ENCODE measurements at regions not wholly inside any gene's neighbourhood (a gene's known extent, or its start where the extent isn't known, plus 50 kb on each side); places are given as distances from the start of the nearest gene placed in this dataset.

GRCh38 chr7:13524076-13524475 lies 465.4 kb downstream of the ETV1 start:
- DNase-seq (ENCODE audit: low read depth), result no peak
- H3K4me3 ChIP-seq (ENCODE audit: low read depth, low read length), result no peak overlapping the region
- TF ChIP-seq, protein P1, sequence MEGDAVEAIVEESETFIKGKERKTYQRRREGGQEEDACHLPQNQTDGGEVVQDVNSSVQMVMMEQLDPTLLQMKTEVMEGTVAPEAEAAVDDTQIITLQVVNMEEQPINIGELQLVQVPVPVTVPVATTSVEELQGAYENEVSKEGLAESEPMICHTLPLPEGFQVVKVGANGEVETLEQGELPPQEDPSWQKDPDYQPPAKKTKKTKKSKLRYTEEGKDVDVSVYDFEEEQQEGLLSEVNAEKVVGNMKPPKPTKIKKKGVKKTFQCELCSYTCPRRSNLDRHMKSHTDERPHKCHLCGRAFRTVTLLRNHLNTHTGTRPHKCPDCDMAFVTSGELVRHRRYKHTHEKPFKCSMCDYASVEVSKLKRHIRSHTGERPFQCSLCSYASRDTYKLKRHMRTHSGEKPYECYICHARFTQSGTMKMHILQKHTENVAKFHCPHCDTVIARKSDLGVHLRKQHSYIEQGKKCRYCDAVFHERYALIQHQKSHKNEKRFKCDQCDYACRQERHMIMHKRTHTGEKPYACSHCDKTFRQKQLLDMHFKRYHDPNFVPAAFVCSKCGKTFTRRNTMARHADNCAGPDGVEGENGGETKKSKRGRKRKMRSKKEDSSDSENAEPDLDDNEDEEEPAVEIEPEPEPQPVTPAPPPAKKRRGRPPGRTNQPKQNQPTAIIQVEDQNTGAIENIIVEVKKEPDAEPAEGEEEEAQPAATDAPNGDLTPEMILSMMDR (IDR thresholded peaks at IDR 0.05; ENCODE audit: insufficient read depth, low read depth, low read length), result no peak

- TF ChIP-seq, protein P1 (IDR thresholded peaks at IDR 0.05; ENCODE audit: insufficient read depth, low read depth, low read length), result no peak
- DNase-seq (ENCODE audit: low read depth), result no peak
- no peak overlapping the region for H3K4me3 ChIP-seq (ENCODE audit: low read depth, low read length)
These were observed 457.3 kb downstream of the ETV1 start for GRCh38 chr7:13532028-13532753.

- TF ChIP-seq, protein P1 (IDR thresholded peaks at IDR 0.05; ENCODE audit: insufficient read depth, low read depth, low read length), result no peak
- DNase-seq (ENCODE audit: low read depth), result no peak
These were observed 450.8 kb downstream of the ETV1 start for GRCh38 chr7:13538669-13539068.

GRCh38 chr7:13540429-13540828 lies 449.0 kb downstream of the ETV1 start:
- DNase-seq (ENCODE audit: low read depth), result peak; percentile 80
- H3K4me3 ChIP-seq (ENCODE audit: low read depth, low read length), result no peak overlapping the region
- TF ChIP-seq, protein P1 (IDR thresholded peaks at IDR 0.05; ENCODE audit: insufficient read depth, low read depth, low read length), result no peak

More at GRCh38 chr7:13538669-13539068, 450.8 kb downstream of the ETV1 start:
- no peak overlapping the region for H3K4me3 ChIP-seq (ENCODE audit: low read depth, low read length)

DNA sequence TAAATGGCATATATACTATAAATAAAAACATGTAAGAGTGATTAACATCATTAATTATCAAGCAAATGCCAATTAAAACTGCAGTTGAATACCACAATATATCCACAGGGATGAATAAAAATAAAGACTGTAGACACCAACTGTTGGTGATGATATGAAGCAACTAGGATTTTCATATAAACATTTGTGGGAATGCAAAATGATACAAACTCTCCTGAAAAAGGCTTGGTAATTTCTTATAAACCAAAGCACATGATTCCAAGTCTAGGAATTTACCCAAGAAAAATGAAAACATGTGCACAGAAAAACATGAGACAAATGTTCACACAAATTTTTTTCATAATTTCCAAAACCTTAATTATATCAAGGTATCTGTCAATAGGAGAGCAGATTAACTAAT lies 448.1 kb downstream of the ETV1 start:
- TF ChIP-seq, protein P1 (IDR thresholded peaks at IDR 0.05; ENCODE audit: insufficient read depth, low read depth, low read length), result no peak
- no peak overlapping the region for H3K4me3 ChIP-seq (ENCODE audit: low read depth, low read length)
- no peak for DNase-seq (ENCODE audit: low read depth)

DNA sequence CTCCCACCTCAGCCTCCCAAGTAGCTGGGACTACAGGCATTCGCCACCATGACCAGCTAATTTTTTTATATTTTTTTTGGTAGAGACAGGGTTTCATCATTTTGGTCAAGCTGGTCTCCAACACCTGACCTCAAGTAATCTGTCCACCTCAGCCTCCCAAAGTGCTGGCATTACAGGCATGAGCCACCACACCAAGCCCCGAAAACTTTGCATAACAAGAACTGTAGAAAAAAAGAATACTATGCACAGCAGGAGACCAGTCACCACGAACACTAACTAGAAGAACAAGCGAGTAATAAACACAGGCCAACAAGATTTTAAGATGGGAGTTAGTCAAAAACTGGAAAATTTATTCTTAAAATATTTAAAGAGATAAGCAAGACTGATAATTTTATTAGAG lies 447.0 kb downstream of the ETV1 start:
- TF ChIP-seq, protein P1 (IDR thresholded peaks at IDR 0.05; ENCODE audit: insufficient read depth, low read depth, low read length), result no peak
- DNase-seq (ENCODE audit: low read depth), result no peak
- no peak overlapping the region for H3K4me3 ChIP-seq (ENCODE audit: low read depth, low read length)

GRCh38 chr7:13551503-13551902 lies 438.0 kb downstream of the ETV1 start:
- TF ChIP-seq, protein P1 (IDR thresholded peaks at IDR 0.05; ENCODE audit: insufficient read depth, low read depth, low read length), result no peak
- no peak overlapping the region for H3K4me3 ChIP-seq (ENCODE audit: low read depth, low read length)
- no peak for DNase-seq (ENCODE audit: low read depth)
